Activated T-cell treated with anti-CD3 and anti-CD28 coated beads, Interleukin-2, amount 50 U/mL, for 24 hours (primary cell): ENCODE measurements at regions not wholly inside any gene's neighbourhood (a gene's known extent, or its start where the extent isn't known, plus 50 kb on each side); places are given as distances from the start of the nearest gene placed in this dataset.
"Not testable (repeated sequence)": the region's sequence is repeated elsewhere in the genome, so short reads cannot be mapped to it uniquely, and the experiment has no call there.

Source experiments
- DNase-seq: peaks from one replicate; pipeline ENCODE4 v3.0.0-alpha.2; 2020
- H3K27ac Mint-ChIP-seq: 2 replicates; pipeline ENCODE4 v1.8.0; 2020; ENCODE audit warnings: mild to moderate bottlenecking, mixed read lengths
- H3K27me3 Mint-ChIP-seq: 2 replicates; pipeline ENCODE4 v1.8.0; 2020; ENCODE audit warnings: mixed read lengths
- H3K36me3 Mint-ChIP-seq: 2 replicates; pipeline ENCODE4 v1.8.0; 2020; ENCODE audit warnings: low read depth, mixed read lengths
- H3K4me1 Mint-ChIP-seq: 2 replicates; pipeline ENCODE4 v1.8.0; 2020; ENCODE audit warnings: low read depth, mixed read lengths
- H3K4me3 Mint-ChIP-seq: 2 replicates; pipeline ENCODE4 v1.8.0; 2020; ENCODE audit warnings: mild to moderate bottlenecking, moderate library complexity, mixed read lengths
- H3K9me3 Mint-ChIP-seq: 2 replicates; pipeline ENCODE4 v1.8.0; 2020; ENCODE audit warnings: mixed read lengths

- Mint-ChIP-seq H3K4me3 (no peak overlapping the region), H3K9me3 (no peaks in the 10 kb centered on the region), H3K27ac (no peak overlapping the region), H3K36me3 (no peaks in the 10 kb centered on the region), H3K27me3 (no peaks in the 10 kb centered on the region), H3K4me1 (no peaks in the 10 kb centered on the region)
- DNase-seq: no peak
These were observed 105.8 kb downstream of the SPP2 start for GRCh38 chr2:234156326-234156725.

DNA sequence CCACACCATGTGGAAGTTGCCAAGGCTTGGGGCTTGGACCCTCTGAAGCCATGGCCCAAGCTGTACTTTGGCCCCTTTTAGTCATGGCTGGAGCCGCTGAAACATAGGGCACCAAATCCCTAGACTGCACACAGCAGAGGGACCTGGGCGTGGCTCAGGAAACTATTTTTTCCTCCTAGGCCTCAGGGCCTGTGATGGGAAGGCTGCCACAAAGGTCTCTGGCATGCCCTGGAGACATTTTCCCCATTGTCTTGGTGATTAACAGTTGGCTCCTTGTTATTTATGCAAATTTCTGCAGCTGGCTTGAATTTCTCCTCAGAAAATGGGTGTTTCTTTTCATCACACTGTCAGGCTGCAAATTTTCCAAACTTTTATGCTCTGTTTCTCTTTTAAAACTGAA lies 102.3 kb downstream of the SPP2 start:
- not testable (repeated sequence) for H3K27ac Mint-ChIP-seq, H3K9me3 Mint-ChIP-seq, H3K36me3 Mint-ChIP-seq, H3K4me3 Mint-ChIP-seq, H3K27me3 Mint-ChIP-seq, DNase-seq
- peaks cover 21% of the 10 kb centered on the region for H3K4me1 Mint-ChIP-seq

DNA sequence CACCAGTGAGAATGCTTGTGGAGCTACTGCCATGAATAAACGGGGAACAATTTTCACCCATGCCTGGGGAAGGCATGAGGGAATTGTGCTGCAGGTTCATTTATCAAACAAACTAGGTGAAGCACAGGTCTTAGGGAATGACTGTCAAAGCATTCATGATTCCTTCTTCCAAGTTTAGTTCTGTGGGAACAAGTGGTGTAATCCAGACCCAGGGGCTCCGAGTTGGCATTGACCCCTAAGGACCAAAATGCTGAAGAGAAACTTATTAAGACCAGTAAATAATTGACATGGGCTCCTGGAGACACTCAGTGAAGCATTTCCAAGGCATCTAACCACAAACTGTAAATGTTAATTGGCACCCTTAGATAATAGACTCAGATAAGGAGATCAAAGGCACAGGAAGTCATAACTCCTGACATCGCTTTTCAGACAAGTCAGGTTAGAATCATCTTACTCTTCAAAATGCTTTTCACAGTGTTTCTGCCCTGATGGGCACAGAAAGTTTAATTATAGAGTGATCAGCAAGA lies 96.9 kb downstream of the SPP2 start:
- H3K9me3 Mint-ChIP-seq: no peaks in the 10 kb centered on the region
- H3K4me3 Mint-ChIP-seq: no peak overlapping the region
- peaks cover 39% of the 10 kb centered on the region for H3K4me1 Mint-ChIP-seq
- H3K36me3 Mint-ChIP-seq: no peaks in the 10 kb centered on the region
- no peaks in the 10 kb centered on the region for H3K27me3 Mint-ChIP-seq
- no peak for DNase-seq
- peak overlapping the region; percentile 36 for H3K27ac Mint-ChIP-seq

GRCh38 chr2:234146087-234146826 lies 95.8 kb downstream of the SPP2 start:
- Mint-ChIP-seq H3K36me3 (no peaks in the 10 kb centered on the region), H3K27ac (peak overlapping the region; percentile 82), H3K4me1 (peaks cover 39% of the 10 kb centered on the region), H3K27me3 (no peaks in the 10 kb centered on the region), H3K9me3 (no peaks in the 10 kb centered on the region), H3K4me3 (no peak overlapping the region)
- no peak for DNase-seq

GRCh38 chr2:234145511-234145910 lies 95.0 kb downstream of the SPP2 start:
- Mint-ChIP-seq H3K4me1 (peaks cover 39% of the 10 kb centered on the region), H3K36me3 (no peaks in the 10 kb centered on the region), H3K27ac (no peak overlapping the region), H3K27me3 (no peaks in the 10 kb centered on the region), H3K9me3 (no peaks in the 10 kb centered on the region), H3K4me3 (no peak overlapping the region)
- no peak for DNase-seq

GRCh38 chr2:234145057-234145456 lies 94.6 kb downstream of the SPP2 start:
- Mint-ChIP-seq H3K36me3 (no peaks in the 10 kb centered on the region), H3K9me3 (no peaks in the 10 kb centered on the region), H3K4me1 (peaks cover 39% of the 10 kb centered on the region), H3K4me3 (no peak overlapping the region), H3K27me3 (no peaks in the 10 kb centered on the region), H3K27ac (no peak overlapping the region)
- DNase-seq: no peak

DNA sequence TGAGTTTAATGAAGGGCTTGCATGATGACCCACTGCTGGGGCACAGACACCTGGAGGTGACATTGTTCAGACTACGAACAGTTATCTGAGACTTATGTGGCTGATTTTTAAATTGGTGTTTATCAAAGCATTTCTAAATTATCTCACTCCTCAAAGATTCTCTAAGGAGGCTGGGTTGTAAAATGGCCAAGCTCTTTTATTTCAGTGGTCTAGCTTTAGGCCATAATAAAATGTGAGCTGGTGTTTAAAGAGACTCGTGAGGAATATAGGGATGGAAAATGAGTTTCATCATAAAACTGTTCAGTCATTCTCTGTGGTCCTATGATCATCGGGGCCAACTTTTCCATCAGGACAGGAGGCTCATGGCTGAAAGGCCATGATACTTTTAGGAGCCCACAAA lies 93.4 kb downstream of the SPP2 start:
- Mint-ChIP-seq H3K36me3 (no peaks in the 10 kb centered on the region), H3K27ac (no peak overlapping the region), H3K4me3 (no peak overlapping the region), H3K4me1 (peaks cover 27% of the 10 kb centered on the region), H3K9me3 (no peaks in the 10 kb centered on the region), H3K27me3 (no peaks in the 10 kb centered on the region)
- DNase-seq: no peak

DNA sequence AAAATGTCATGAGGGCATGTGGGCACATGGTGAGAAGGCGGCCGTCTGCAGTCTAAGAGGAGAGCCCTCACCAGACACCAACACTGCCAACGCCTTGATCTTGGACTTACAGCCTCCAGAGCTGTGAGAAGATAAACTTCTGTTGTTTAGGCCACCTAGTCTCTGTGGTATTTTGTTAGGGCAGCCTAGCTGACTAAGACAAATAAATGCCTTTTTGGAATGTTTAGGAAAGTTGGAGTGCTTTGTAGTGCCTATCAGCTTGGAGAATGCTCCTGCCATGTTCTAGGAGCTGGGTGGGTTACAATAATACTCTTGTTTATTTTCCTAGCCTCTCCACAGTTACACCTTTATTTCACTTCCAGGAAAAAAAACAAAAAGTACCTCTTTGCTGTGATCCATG lies 92.0 kb downstream of the SPP2 start:
- H3K27ac Mint-ChIP-seq: no peak overlapping the region
- H3K4me3 Mint-ChIP-seq: no peak overlapping the region
- no peak for DNase-seq
- no peaks in the 10 kb centered on the region for H3K27me3 Mint-ChIP-seq
- H3K4me1 Mint-ChIP-seq: peaks cover 19% of the 10 kb centered on the region
- no peaks in the 10 kb centered on the region for H3K36me3 Mint-ChIP-seq
- H3K9me3 Mint-ChIP-seq: no peaks in the 10 kb centered on the region

DNA sequence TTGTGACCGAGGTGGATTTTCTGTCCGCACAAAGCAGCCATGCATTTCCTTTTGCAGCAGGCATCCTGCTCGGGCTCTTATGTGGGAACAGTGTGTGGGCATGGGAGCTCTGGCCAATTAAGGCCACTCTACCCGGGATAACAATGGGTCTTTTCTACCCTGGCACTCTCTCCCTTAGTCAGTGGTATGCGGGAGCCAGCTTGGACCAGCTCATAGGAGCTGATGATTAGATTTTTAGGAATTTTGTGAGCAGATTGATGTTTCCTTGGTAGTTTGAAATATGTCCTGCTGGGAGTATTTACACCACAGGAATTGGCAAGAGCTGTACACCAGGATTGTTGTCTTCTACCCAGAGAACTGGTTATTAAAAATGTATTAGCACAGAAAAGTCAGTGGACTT lies 89.3 kb downstream of the SPP2 start:
- Mint-ChIP-seq H3K27me3 (no peaks in the 10 kb centered on the region), H3K36me3 (no peaks in the 10 kb centered on the region), H3K27ac (no peak overlapping the region), H3K4me3 (no peak overlapping the region), H3K9me3 (no peaks in the 10 kb centered on the region), H3K4me1 (peaks cover 26% of the 10 kb centered on the region)
- no peak for DNase-seq

GRCh38 chr2:234138836-234139235 lies 88.3 kb downstream of the SPP2 start:
- H3K27ac Mint-ChIP-seq: no peak overlapping the region
- peaks cover 26% of the 10 kb centered on the region for H3K4me1 Mint-ChIP-seq
- no peak overlapping the region for H3K4me3 Mint-ChIP-seq
- no peaks in the 10 kb centered on the region for H3K36me3 Mint-ChIP-seq
- no peaks in the 10 kb centered on the region for H3K27me3 Mint-ChIP-seq
- no peaks in the 10 kb centered on the region for H3K9me3 Mint-ChIP-seq
- no peak for DNase-seq

DNA sequence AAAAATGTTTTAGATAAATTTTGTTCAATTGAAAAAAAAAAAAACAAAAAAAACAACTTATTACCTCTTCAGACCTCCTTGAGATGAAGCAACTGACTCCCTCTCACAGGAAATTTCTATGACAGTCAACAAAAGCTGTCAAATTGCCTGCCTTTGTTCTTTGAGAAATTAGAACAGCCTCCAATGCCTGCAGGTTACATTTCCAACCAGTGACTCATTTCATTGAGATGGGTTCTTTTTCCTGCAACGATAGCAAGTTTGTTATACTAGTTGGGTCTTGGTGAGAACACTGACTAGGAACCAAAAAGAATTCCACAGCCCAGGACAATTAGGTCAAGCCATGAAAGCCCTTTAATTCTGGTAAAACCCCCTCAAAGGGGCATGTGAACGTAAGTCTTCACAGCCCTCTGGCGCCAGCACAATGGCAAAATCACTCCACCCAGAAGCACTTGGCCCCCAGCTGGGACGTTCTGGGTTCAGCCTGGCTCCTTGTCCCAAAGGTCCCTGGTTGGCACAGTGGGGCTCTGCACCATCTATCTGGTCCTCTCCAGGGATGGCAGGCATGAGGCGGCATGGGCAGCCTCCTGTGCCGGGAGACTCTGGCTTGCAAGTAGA lies 87.0 kb downstream of the SPP2 start:
- Mint-ChIP-seq H3K9me3 (no peaks in the 10 kb centered on the region), H3K36me3 (no peaks in the 10 kb centered on the region), H3K27me3 (no peaks in the 10 kb centered on the region), H3K4me3 (no peak overlapping the region), H3K4me1 (peaks cover 26% of the 10 kb centered on the region), H3K27ac (no peak overlapping the region)
- DNase-seq: no peak

GRCh38 chr2:234136461-234136860 lies 86.0 kb downstream of the SPP2 start:
- Mint-ChIP-seq H3K4me3 (no peak overlapping the region), H3K4me1 (peaks cover 26% of the 10 kb centered on the region), H3K27me3 (no peaks in the 10 kb centered on the region), H3K9me3 (no peaks in the 10 kb centered on the region), H3K27ac (no peak overlapping the region), H3K36me3 (no peaks in the 10 kb centered on the region)
- no peak for DNase-seq

GRCh38 chr2:234135750-234136221 lies 85.3 kb downstream of the SPP2 start:
- H3K27ac Mint-ChIP-seq: no peak overlapping the region

DNA sequence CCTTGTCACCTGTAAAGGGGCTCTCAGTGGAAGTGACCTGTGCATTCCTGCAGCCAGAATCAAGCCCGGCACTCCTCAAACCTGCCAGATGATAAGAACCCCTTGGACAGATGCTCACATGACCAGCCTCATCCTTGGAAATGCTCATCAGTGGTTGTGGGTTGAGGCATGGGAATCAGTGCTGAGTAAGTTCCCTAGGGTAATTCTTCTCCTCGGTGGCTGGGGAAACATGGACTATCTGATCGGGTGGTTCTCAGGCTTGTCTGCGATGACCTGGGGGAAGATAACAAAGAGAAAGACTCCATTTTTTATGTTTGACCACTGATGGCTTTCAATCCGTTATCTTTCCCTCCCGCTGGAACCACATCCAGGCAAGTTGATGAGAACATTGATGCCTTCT lies 84.0 kb downstream of the SPP2 start:
- no peak for DNase-seq
- Mint-ChIP-seq H3K27ac (no peak overlapping the region), H3K9me3 (no peaks in the 10 kb centered on the region), H3K4me3 (no peak overlapping the region), H3K4me1 (peaks cover 26% of the 10 kb centered on the region), H3K36me3 (no peaks in the 10 kb centered on the region), H3K27me3 (no peaks in the 10 kb centered on the region)

More at GRCh38 chr2:234135750-234136221, 85.3 kb downstream of the SPP2 start:
- no peaks in the 10 kb centered on the region for H3K36me3 Mint-ChIP-seq
- DNase-seq: peak; percentile 65
- H3K4me3 Mint-ChIP-seq: no peak overlapping the region
- no peaks in the 10 kb centered on the region for H3K9me3 Mint-ChIP-seq
- peaks cover 26% of the 10 kb centered on the region for H3K4me1 Mint-ChIP-seq
- H3K27me3 Mint-ChIP-seq: no peaks in the 10 kb centered on the region

DNA sequence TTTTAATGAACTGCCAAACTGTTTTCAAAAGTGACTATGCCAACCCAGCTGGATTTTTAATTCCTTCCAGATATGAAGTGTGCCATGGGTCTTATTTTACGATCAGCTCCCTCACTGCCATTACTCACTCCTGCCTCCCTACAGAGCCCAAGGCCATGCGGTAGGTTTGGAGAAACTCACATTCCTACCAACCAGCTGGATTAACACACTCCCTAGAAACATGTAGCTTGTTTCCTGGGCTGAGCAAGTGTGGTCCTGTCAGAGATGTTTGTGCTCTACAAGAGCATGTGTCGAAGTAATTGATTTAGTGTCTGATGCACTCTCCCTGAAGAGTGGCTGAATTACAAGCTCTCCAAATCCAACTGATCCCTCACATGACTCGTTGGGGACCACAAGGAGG lies 82.5 kb downstream of the SPP2 start:
- Mint-ChIP-seq H3K36me3 (no peaks in the 10 kb centered on the region), H3K27me3 (no peaks in the 10 kb centered on the region), H3K27ac (no peak overlapping the region), H3K4me1 (peaks cover 31% of the 10 kb centered on the region), H3K9me3 (no peaks in the 10 kb centered on the region), H3K4me3 (no peak overlapping the region)
- no peak for DNase-seq
